Liver (tissue), 8 donors: ENCODE measurements at regions not wholly inside any gene's neighbourhood (a gene's known extent, or its start where the extent isn't known, plus 50 kb on each side); places are given as distances from the start of the nearest gene placed in this dataset.

ENCODE experiments used
- DNase-seq: peaks from one replicate; pipeline ENCODE4 v3.0.0-alpha.2; 2017; ENCODE audit warnings: low spot score
- H3K27ac ChIP-seq, 2 donors: one replicate each; pipeline ENCODE4 v1.7.0; 2013; ENCODE audit warnings: inconsistent platforms in 2 of 2, low read length in 2 of 2, control low read depth in 1 of 2, low read depth in 1 of 2, mild to moderate bottlenecking in 1 of 2
- H3K27me3 ChIP-seq, 4 donors: one replicate each; pipeline versions ENCODE4 v1.6.1 to v1.7.0; 2013; ENCODE audit warnings: low read length in 3 of 4, inconsistent platforms in 1 of 4, mild to moderate bottlenecking in 1 of 4, moderate library complexity in 1 of 4; ENCODE audit not compliant: control insufficient read depth in 4 of 4, insufficient read depth in 4 of 4
- H3K36me3 ChIP-seq, 4 donors: one replicate each; pipeline versions ENCODE4 v1.6.1 to v1.7.0; 2013; ENCODE audit warnings: low read length in 3 of 4, mild to moderate bottlenecking in 3 of 4, low read depth in 1 of 4, moderate library complexity in 1 of 4; ENCODE audit not compliant: control insufficient read depth in 4 of 4, insufficient read depth in 3 of 4
- H3K4me1 ChIP-seq, 4 donors: one replicate each; pipeline versions ENCODE4 v1.6.1 to v1.7.0; 2013; ENCODE audit warnings: low read length in 3 of 4, mild to moderate bottlenecking in 3 of 4, moderate library complexity in 1 of 4; ENCODE audit not compliant: control insufficient read depth in 4 of 4, insufficient read depth in 4 of 4
- H3K4me3 ChIP-seq, 3 donors: one replicate each; pipeline versions ENCODE4 v1.6.1 to v1.7.0; 2013; ENCODE audit warnings: low read length in 3 of 3, control low read depth in 1 of 3, low read depth in 1 of 3, mild to moderate bottlenecking in 1 of 3
- H3K9ac ChIP-seq, 2 donors: one replicate each; pipeline ENCODE4 v1.7.0; 2013; ENCODE audit warnings: low read length in 2 of 2, mild to moderate bottlenecking in 2 of 2, moderate library complexity in 2 of 2, control low read depth in 1 of 2, low read depth in 1 of 2
- H3K9me3 ChIP-seq, 4 donors: one replicate each; pipeline versions ENCODE4 v1.6.1 to v1.7.0; 2013; ENCODE audit warnings: low read length in 3 of 4; ENCODE audit not compliant: control insufficient read depth in 4 of 4
- CTCF ChIP-seq: fragments of 150-350 bp; IDR thresholded peaks from 2 replicates; pipeline ENCODE4 v1.5.1; 2017; ENCODE audit warnings: improper control_type of control experiment, low read depth, low read length; ENCODE audit not compliant: missing input control
- EGR1 ChIP-seq, 2 donors: IDR thresholded peaks; 2 replicates each; pipeline ENCODE4 v1.6.1; 2016 to 2018; ENCODE audit warnings: antibody characterized with exemption in 2 of 2, low read depth in 2 of 2
- FOXA1 ChIP-seq: IDR thresholded peaks from 2 replicates; pipeline ENCODE4 v1.6.1; 2016; ENCODE audit warnings: antibody characterized with exemption
- FOXA2 ChIP-seq: IDR thresholded peaks from 2 replicates; pipeline ENCODE4 v1.6.1; 2016; ENCODE audit warnings: antibody characterized with exemption
- GABPA ChIP-seq, 2 donors: IDR thresholded peaks in 1 of 2; conservative IDR thresholded peaks in 1 of 2; 2 replicates each; pipeline ENCODE4 v1.6.1; 2016; ENCODE audit warnings: antibody characterized with exemption in 2 of 2, mild to moderate bottlenecking in 1 of 2, moderate library complexity in 1 of 2
- HNF4A ChIP-seq, 2 donors: conservative IDR thresholded peaks; 2 replicates each; pipeline ENCODE4 v1.6.1; 2016; ENCODE audit warnings: antibody characterized with exemption in 2 of 2, mild to moderate bottlenecking in 2 of 2
- JUND ChIP-seq, 2 donors: IDR thresholded peaks; 2 replicates each; pipeline ENCODE4 v1.6.1; 2016; ENCODE audit warnings: antibody characterized with exemption in 2 of 2
- SP1 ChIP-seq: IDR thresholded peaks from 2 replicates; pipeline ENCODE4 v1.6.1; 2018; ENCODE audit warnings: antibody characterized with exemption, mild to moderate bottlenecking
- TAF1 ChIP-seq: conservative IDR thresholded peaks from 2 replicates; pipeline ENCODE4 v1.6.1; 2016; ENCODE audit warnings: antibody characterized with exemption, mild to moderate bottlenecking
- YY1 ChIP-seq: IDR thresholded peaks from 2 replicates; pipeline ENCODE4 v1.6.1; 2016; ENCODE audit warnings: antibody characterized with exemption, mild to moderate bottlenecking
- WGBS: extraction: QIAGEN DNeasy Blood & Tissue Kit; methylation state at CpG from one replicate; pipeline ENCODE4 v1.1.7; 2013; 5-methylcytosine and 5-hydroxymethylcytosine counted together
- TF ChIP-seq, protein P1 (sequence below): IDR thresholded peaks from 2 replicates; pipeline ENCODE4 v1.6.1; 2016; ENCODE audit warnings: antibody characterized with exemption
- TF ChIP-seq, protein P2 (sequence below): IDR thresholded peaks from 2 replicates; pipeline ENCODE4 v1.6.1; 2016; ENCODE audit warnings: antibody characterized with exemption, mild to moderate bottlenecking
- donor health status: healthy.
- donor health status: healthy.
- donor health status: healthy.
- donor health status: healthy.
- donor health status: healthy.

DNA sequence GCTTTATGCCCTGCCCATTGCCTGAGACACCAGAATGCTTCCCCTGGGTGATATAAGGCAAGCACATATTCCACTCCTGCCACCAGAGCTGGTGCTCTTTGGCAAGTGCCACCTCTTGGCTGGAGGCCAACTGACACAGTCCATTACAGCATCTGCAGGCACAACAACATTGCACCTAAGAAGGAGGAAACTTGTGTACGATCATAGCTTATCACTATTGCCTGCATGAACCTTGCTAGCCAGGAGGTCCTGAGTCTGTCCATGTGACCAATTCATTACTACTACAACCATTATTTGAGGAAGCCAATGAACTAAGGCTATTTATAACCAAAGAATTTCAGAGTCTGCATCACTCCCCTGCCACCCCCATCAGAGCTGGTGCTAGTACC lies 119.8 kb upstream of the SCAF11 start:
- H3K27ac ChIP-seq, result no peak overlapping the region

DNA sequence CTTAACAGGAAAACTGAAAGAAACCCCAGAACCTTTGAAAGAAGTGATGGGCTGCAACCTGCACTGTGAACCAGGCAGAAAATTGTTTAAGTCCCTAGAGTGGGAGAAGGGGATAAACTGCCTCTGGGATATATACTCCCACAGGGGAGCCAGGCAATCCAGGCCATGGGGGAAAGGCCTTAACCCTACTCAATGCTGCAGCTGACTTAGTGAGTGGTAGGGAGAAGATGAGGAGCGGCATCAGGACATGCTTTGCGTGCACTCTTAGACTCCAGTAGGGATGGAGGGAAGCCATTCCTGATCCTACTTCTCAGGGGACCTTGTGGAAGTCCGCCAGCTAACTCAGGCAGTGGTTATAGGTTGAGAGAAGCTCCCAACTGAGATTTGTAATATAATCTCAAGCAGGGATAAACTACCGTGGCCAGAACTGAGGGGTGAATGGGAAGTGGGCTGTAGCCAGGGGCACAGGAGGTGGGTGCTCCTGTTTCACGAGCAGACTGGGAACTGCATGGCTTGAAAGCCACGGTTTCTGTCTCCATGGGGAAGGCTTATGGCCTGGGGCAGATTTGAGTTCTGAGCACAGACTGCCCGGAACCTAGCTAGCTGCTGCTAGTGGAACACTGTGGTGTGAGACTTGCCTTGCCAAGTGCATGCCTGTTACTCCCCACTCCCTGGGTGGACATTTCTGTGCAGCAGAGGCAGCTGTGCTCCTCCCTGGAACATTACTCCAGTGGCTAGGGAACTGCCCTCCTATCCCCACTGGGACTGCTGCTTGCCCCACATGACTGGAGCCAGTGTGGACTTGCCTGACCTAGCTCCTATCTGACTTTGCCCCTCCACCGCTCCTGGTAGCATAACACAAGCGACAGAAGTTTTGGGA lies 119.2 kb upstream of the SCAF11 start:
- TF ChIP-seq SP1, result no peak
- no peak for TF ChIP-seq CTCF
- TF ChIP-seq HNF4A (conservative IDR thresholded peaks at IDR 0.05), result no peak
- TF ChIP-seq FOXA1, result no peak
- Histone ChIP-seq H3K9ac (no peak overlapping the region), H3K27me3 (no peaks in the 10 kb centered on the region), H3K4me1 (peaks cover 0 to 9% (median 6%) of the 10 kb centered on the region in 4 donors), H3K9me3 (no peaks in the 10 kb centered on the region), H3K4me3 (no peak overlapping the region), H3K36me3 (no peaks in the 10 kb centered on the region), H3K27ac (no peak overlapping the region)
- WGBS, result 93% methylated on average over 9 of the region's 9 CpGs
- DNase-seq, result no peak

More for the DNA sequence above, 119.8 kb upstream of the SCAF11 start:
- Histone ChIP-seq H3K4me3 (no peak overlapping the region), H3K9me3 (no peaks in the 10 kb centered on the region), H3K4me1 (peaks cover 0 to 9% (median 6%) of the 10 kb centered on the region in 4 donors), H3K27me3 (no peaks in the 10 kb centered on the region), H3K36me3 (no peaks in the 10 kb centered on the region), H3K9ac (no peak overlapping the region)
- WGBS, result 27% methylated on average over 1 of the region's 1 CpG
- DNase-seq, result no peak
- no peak for TF ChIP-seq HNF4A (conservative IDR thresholded peaks at IDR 0.05)
- TF ChIP-seq JUND (IDR thresholded peaks at IDR 0.05), result no peak
- TF ChIP-seq, protein P1, sequence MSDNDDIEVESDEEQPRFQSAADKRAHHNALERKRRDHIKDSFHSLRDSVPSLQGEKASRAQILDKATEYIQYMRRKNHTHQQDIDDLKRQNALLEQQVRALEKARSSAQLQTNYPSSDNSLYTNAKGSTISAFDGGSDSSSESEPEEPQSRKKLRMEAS, result no peak
- no peak for TF ChIP-seq GABPA (IDR thresholded peaks at IDR 0.05 in 1 of 2, conservative IDR thresholded peaks at IDR 0.05 in 1 of 2)
- TF ChIP-seq EGR1 (IDR thresholded peaks at IDR 0.05; ENCODE audit: low read depth in 2 of 2), result no peak
- no peak for TF ChIP-seq FOXA2
- no peak for TF ChIP-seq FOXA1
- no peak for TF ChIP-seq YY1
- no peak for TF ChIP-seq SP1
- no peak for TF ChIP-seq CTCF
- TF ChIP-seq TAF1, result no peak

- DNase-seq, result no peak
- peaks cover 0 to 9% (median 6%) of the 10 kb centered on the region in 4 donors for H3K4me1 ChIP-seq
- 95% methylated on average over 1 of the region's 1 CpG for whole genome bisulfite sequencing
- no peaks in the 10 kb centered on the region for H3K36me3 ChIP-seq
- no peaks in the 10 kb centered on the region for H3K9me3 ChIP-seq
- H3K4me3 ChIP-seq, result no peak overlapping the region
- no peak for TF ChIP-seq FOXA2
- no peak for TF ChIP-seq YY1
- TF ChIP-seq, protein P2, sequence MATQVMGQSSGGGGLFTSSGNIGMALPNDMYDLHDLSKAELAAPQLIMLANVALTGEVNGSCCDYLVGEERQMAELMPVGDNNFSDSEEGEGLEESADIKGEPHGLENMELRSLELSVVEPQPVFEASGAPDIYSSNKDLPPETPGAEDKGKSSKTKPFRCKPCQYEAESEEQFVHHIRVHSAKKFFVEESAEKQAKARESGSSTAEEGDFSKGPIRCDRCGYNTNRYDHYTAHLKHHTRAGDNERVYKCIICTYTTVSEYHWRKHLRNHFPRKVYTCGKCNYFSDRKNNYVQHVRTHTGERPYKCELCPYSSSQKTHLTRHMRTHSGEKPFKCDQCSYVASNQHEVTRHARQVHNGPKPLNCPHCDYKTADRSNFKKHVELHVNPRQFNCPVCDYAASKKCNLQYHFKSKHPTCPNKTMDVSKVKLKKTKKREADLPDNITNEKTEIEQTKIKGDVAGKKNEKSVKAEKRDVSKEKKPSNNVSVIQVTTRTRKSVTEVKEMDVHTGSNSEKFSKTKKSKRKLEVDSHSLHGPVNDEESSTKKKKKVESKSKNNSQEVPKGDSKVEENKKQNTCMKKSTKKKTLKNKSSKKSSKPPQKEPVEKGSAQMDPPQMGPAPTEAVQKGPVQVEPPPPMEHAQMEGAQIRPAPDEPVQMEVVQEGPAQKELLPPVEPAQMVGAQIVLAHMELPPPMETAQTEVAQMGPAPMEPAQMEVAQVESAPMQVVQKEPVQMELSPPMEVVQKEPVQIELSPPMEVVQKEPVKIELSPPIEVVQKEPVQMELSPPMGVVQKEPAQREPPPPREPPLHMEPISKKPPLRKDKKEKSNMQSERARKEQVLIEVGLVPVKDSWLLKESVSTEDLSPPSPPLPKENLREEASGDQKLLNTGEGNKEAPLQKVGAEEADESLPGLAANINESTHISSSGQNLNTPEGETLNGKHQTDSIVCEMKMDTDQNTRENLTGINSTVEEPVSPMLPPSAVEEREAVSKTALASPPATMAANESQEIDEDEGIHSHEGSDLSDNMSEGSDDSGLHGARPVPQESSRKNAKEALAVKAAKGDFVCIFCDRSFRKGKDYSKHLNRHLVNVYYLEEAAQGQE, result no peak
- TF ChIP-seq CTCF, result no peak
- no peak for TF ChIP-seq SP1
- no peak for TF ChIP-seq GABPA (IDR thresholded peaks at IDR 0.05 in 1 of 2, conservative IDR thresholded peaks at IDR 0.05 in 1 of 2)
- TF ChIP-seq HNF4A (conservative IDR thresholded peaks at IDR 0.05), result no peak
- H3K9ac ChIP-seq, result no peak overlapping the region
- no peaks in the 10 kb centered on the region for H3K27me3 ChIP-seq
- no peak overlapping the region for H3K27ac ChIP-seq
Measured at GRCh38 chr12:46108721-46109120, 118.3 kb upstream of the SCAF11 start.
